BJ (cell line): ENCODE measurements at regions not wholly inside any gene's neighbourhood (a gene's known extent, or its start where the extent isn't known, plus 50 kb on each side); places are given as distances from the start of the nearest gene placed in this dataset.

Source experiments
- CTCF ChIA-PET: fragments of 350-600 bp; formaldehyde crosslinking; extraction: SDS; loops from one replicate; lab custom pipeline; 2021; ENCODE audit warnings: antibody characterized with exemption, inconsistent platforms; lab: Yijun Ruan, JAX
- POLR2A ChIA-PET: fragments of 300-600 bp; sonication (Branson Sonifier 250); formaldehyde crosslinking; extraction: SDS; loops from one replicate; lab custom pipeline; 2021; ENCODE audit warnings: antibody characterized with exemption; lab: Charles Lee
- DNase-seq: peaks from one replicate; pipeline ENCODE4 v3.0.0-alpha.2; 2011; ENCODE audit warnings: low read depth
- H3K27me3 ChIP-seq: 2 replicates; pipeline ENCODE4 v1.6.0; 2011; ENCODE audit warnings: low read length; ENCODE audit not compliant: control insufficient read depth, insufficient read depth
- H3K36me3 ChIP-seq: 2 replicates; pipeline ENCODE4 v1.5.1; 2011; ENCODE audit warnings: low read length; ENCODE audit not compliant: control insufficient read depth, insufficient read depth
- H3K4me3 ChIP-seq: 2 replicates; pipeline ENCODE4 v1.5.1; 2011; ENCODE audit warnings: low read depth, mild to moderate bottlenecking, control low read depth, low read length
- CTCF ChIP-seq: IDR thresholded peaks from 2 replicates; pipeline ENCODE4 v1.5.1; 2011; ENCODE audit warnings: low read depth, mild to moderate bottlenecking, control low read depth, inconsistent platforms, low read length, moderate library complexity; ENCODE audit not compliant: insufficient read depth

- Histone ChIP-seq H3K27me3 (no peaks in the 10 kb centered on the region), H3K36me3 (no peaks in the 10 kb centered on the region), H3K4me3 (no peak overlapping the region)
- TF ChIP-seq CTCF, result no peak
- no peak for DNase-seq
- ChIA-PET POLR2A (no interaction called here), CTCF (interaction anchor here (0.6 to 3.2 kb wide), 3 partner anchors 11 to 1090 kb away, joined by 3 to 21 read pairs (median 5); no protein-coding TSS in a partner anchor)
These were observed 487.9 kb downstream of the NPHP4 start for GRCh38 chr1:5504364-5504740.

GRCh38 chr1:5503556-5504363 is 488.5 kb downstream of the NPHP4 start:
- ChIA-PET CTCF (interaction anchor here (3.2 kb wide), 1 partner anchor 11 kb away, joined by 21 read pairs; no protein-coding TSS in a partner anchor), POLR2A (no interaction called here)
- H3K27me3 ChIP-seq, result no peaks in the 10 kb centered on the region
- no peak for DNase-seq
- H3K36me3 ChIP-seq, result no peaks in the 10 kb centered on the region
- TF ChIP-seq CTCF, result no peak
- no peak overlapping the region for H3K4me3 ChIP-seq

- TF ChIP-seq CTCF, result no peak
- DNase-seq, result no peak
- Histone ChIP-seq H3K27me3 (no peaks in the 10 kb centered on the region), H3K36me3 (no peaks in the 10 kb centered on the region), H3K4me3 (no peak overlapping the region)
- ChIA-PET POLR2A (no interaction called here), CTCF (interaction anchor here (1.3 to 3.2 kb wide), 3 partner anchors 8 to 12 kb away, joined by 3 to 21 read pairs (median 4); no protein-coding TSS in a partner anchor)
These were observed 489.7 kb downstream of the NPHP4 start for GRCh38 chr1:5502311-5503194.

- H3K4me3 ChIP-seq, result no peak overlapping the region
- ChIA-PET CTCF (interaction anchor here (0.7 to 1.4 kb wide), 3 partner anchors 9 to 13 kb away, joined by 3 to 4 read pairs (median 4); no protein-coding TSS in a partner anchor), POLR2A (no interaction called here)
- H3K27me3 ChIP-seq, result no peaks in the 10 kb centered on the region
- no peaks in the 10 kb centered on the region for H3K36me3 ChIP-seq
- no peak for DNase-seq
- TF ChIP-seq CTCF, result no peak
These were observed 490.9 kb downstream of the NPHP4 start for GRCh38 chr1:5501206-5501930.
